AG09309 (cell line): ENCODE measurements at regions not wholly inside any gene's neighbourhood (a gene's known extent, or its start where the extent isn't known, plus 50 kb on each side); places are given as distances from the start of the nearest gene placed in this dataset.
"Not testable (repeated sequence)": the region's sequence is repeated elsewhere in the genome, so short reads cannot be mapped to it uniquely, and the experiment has no call there.

Source experiments
- DNase-seq: peaks from one replicate; pipeline ENCODE4 v3.0.0-alpha.2; 2010; ENCODE audit warnings: low read depth
- H3K4me3 ChIP-seq: 2 replicates; pipeline ENCODE4 v1.5.1; 2011; ENCODE audit warnings: mild to moderate bottlenecking, low read depth, low read length, moderate library complexity; ENCODE audit not compliant: control insufficient read depth
- CTCF ChIP-seq: IDR thresholded peaks from 2 replicates; pipeline ENCODE4 v1.5.1; 2011; ENCODE audit warnings: mild to moderate bottlenecking, low read depth, low read length, inconsistent platforms; ENCODE audit not compliant: insufficient read depth, control insufficient read depth; ENCODE audit errors: missing control alignments

- DNase-seq, H3K4me3 ChIP-seq: not testable (repeated sequence)
Observed at GRCh38 chr1:144516172-144516571, 54.7 kb upstream of the NBPF15 start.

- DNase-seq, H3K4me3 ChIP-seq: not testable (repeated sequence)
Observed at GRCh38 chr1:144516906-144517305, 55.4 kb upstream of the NBPF15 start.

GRCh38 chr1:144518439-144518838, 57.0 kb upstream of the NBPF15 start:
- not testable (repeated sequence) for H3K4me3 ChIP-seq, DNase-seq

GRCh38 chr1:144519528-144520189, 58.2 kb upstream of the NBPF15 start:
- DNase-seq, H3K4me3 ChIP-seq: not testable (repeated sequence)

GRCh38 chr1:144523661-144524407, 62.4 kb upstream of the NBPF15 start:
- not testable (repeated sequence) for H3K4me3 ChIP-seq, DNase-seq

- peak; percentile 17 for TF ChIP-seq CTCF
- not testable (repeated sequence) for DNase-seq, H3K4me3 ChIP-seq
Observed at GRCh38 chr1:144532156-144532607, 60.5 kb upstream of the PPIAL4F start.

GRCh38 chr1:144533480-144533879, 59.2 kb upstream of the PPIAL4F start:
- H3K4me3 ChIP-seq, DNase-seq: not testable (repeated sequence)

GRCh38 chr1:144534286-144534685, 58.4 kb upstream of the PPIAL4F start:
- not testable (repeated sequence) for DNase-seq, H3K4me3 ChIP-seq

- not testable (repeated sequence) for DNase-seq
Observed at GRCh38 chr1:144536677-144537076, 56.0 kb upstream of the PPIAL4F start.

GRCh38 chr1:144537234-144537633, 55.5 kb upstream of the PPIAL4F start:
- DNase-seq, H3K4me3 ChIP-seq: not testable (repeated sequence)

More at GRCh38 chr1:144536677-144537076, 56.0 kb upstream of the PPIAL4F start:
- H3K4me3 ChIP-seq, result not testable (repeated sequence)

- not testable (repeated sequence) for DNase-seq, H3K4me3 ChIP-seq
Observed at GRCh38 chr1:144538736-144539135, 54.0 kb upstream of the PPIAL4F start.

- not testable (repeated sequence) for H3K4me3 ChIP-seq, DNase-seq
Observed at GRCh38 chr1:144539191-144539960, 53.3 kb upstream of the PPIAL4F start.
